GM18505 (cell line): ENCODE measurements at regions not wholly inside any gene's neighbourhood (a gene's known extent, or its start where the extent isn't known, plus 50 kb on each side); places are given as distances from the start of the nearest gene placed in this dataset.
"Not testable (repeated sequence)": the region's sequence is repeated elsewhere in the genome, so short reads cannot be mapped to it uniquely, and the experiment has no call there.

ENCODE experiments used
- ATAC-seq: cut with Tn5 transposase; IDR thresholded peaks from one replicate; pipeline ENCODE4 v1.9.1; 2021; ENCODE audit not compliant: unreplicated experiment
- POLR2A ChIP-seq: IDR thresholded peaks from 4 replicates; pipeline ENCODE4 v1.6.1; 2011; ENCODE audit warnings: borderline replicate concordance; ENCODE audit not compliant: insufficient read depth, insufficient read length; ENCODE audit errors: extremely low read depth

DNA sequence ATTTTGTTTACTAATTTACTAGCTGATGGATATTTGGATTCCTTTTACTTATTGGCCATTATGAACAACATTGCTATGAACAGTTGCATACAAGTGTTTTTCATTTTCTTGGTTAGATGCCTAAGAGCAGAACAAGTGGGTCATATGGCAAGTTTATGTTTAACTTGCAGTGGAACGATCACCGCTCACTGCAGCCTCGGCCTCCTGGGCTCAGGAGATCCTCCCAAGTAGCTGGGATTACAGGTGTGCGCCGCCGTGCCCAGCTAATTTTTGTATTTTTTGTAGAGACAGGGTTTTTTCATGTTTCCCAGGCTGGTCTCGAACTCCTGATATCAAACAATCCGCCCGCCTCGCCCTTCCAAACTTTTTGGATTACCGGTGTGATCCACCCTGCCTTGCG is 820.5 kb upstream of the TMPRSS15 start:
- no peak for TF ChIP-seq POLR2A
- ATAC-seq = no peak

DNA sequence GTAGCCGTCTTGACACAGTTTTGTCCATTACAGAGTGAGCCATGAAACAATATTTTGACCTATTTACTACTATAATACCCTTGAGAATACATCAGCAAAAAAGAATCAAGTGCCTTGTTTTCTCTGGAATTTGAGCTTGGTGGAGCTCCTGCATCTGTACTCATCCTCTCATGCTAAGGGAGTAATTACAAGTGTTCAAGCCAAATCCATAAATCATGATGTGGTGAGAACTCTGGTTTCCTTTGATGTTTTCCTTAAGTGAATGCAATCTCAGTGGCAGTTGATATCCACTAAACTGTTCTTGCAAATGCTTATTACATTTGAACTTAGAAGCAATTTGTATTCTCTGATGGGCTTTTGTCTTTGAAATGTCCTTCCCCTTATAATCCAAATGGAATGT is 824.6 kb upstream of the TMPRSS15 start:
- no peak for ATAC-seq
- no peak for TF ChIP-seq POLR2A

DNA sequence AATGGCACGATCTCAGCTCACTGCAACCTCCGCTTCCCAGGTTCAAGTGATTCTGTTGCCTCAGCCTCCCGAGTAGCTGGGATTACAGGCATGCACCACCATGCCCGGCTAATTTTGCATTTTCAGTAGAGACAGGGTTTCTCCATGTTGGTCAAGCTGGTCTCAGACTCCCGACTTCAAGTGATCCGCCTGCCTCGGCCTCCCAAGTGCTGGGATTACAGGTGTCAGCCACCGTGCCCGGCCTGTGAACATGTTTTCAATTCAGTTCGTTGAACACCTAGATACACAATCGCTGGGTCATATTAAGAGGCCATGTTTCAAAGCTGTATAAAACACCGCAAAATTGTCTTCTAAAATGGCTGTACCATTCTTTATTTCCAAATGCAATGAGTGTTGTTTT is 830.3 kb upstream of the TMPRSS15 start:
- not testable (repeated sequence) for ATAC-seq

DNA sequence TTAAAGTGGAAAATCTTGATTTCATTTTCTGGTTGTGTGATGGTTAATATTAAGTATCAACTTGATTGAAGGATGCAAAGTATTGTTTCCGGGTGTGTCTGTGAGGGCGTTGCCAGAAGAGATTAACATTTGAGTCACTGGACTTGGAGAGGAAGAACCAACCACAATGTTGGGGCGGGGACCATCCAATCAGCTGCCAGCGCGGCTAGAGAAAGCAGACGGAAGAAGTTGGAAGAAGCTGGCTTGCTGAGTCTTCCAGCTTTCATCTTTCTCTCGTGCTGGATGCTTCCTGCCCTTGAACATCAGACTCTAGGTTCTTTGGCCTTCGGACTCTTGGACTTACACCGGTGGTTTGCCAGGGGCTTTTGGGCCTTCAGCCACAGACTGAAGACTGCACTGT is 832.6 kb upstream of the TMPRSS15 start:
- no peak for TF ChIP-seq POLR2A
- no peak for ATAC-seq

DNA sequence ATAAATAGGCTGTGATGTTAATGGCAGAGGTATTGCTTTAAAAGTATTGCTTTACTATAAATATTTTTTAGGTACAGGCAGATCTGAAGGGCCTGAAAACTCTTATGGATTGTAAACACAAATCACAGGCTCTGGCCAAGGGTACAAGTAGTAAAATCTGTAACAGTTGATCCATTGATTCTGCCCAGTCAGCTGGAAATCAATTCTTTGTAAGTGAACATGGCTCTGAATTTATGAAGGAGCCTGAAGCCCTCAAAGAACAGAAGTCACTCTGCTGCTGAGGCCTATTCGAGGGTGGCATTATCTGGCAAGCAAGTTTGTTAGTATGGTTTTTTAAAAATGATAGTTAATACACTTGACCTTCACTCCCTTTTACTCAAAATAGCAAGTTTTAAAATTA is 834.0 kb upstream of the TMPRSS15 start:
- no peak for ATAC-seq
- TF ChIP-seq POLR2A = no peak

DNA sequence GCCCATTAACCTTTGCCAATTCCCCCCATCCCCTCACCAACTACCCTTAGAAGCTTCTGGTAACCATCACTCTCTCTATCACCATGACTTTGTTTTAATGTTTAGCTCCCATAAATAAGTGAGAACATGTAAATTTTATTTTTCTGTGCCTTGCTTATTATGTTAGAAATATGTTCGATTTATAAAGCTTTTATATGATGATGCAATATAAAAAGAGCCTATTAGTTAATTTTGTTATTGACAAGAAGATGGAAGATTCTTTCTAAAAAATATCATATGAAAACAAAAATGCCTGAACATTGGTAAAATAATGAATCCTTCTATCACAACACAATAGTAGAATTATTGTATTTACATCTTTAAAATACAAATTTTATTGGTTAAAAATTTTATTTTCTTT is 836.1 kb upstream of the TMPRSS15 start:
- TF ChIP-seq POLR2A = no peak
- ATAC-seq = no peak

DNA sequence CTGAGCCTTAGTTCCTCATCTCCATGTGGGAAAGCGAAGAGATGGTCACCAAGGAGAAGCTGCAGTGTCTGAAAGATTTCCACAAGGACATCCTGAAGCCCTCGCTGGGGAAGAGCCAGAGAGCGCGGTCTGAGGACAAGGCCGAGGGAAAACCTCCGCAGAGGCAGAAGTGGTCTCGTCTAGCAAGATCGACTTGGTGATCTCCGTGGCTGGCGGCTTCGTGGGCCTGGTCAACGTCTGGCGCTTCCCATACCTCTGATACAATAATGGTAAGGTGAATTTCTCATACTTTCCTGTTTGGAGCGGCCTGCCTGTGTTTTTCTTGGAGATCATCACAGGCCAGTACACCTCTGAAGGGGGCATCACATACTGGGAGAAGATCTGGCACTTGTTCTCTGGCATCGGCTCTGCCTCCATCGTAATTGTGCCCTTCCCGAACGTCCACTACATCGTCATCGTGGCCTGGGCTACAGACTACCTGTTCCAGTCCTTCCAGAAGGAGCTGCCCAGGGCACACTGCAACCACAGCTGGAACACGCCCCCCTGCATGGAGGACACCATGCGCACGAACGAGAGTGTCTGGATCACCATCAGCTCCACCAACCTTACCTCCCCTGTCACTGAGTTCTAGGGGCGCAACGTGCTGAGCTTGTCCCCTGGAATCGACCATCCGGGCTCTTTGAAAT is 841.1 kb upstream of the TMPRSS15 start:
- no peak for TF ChIP-seq POLR2A
- no peak for ATAC-seq

DNA sequence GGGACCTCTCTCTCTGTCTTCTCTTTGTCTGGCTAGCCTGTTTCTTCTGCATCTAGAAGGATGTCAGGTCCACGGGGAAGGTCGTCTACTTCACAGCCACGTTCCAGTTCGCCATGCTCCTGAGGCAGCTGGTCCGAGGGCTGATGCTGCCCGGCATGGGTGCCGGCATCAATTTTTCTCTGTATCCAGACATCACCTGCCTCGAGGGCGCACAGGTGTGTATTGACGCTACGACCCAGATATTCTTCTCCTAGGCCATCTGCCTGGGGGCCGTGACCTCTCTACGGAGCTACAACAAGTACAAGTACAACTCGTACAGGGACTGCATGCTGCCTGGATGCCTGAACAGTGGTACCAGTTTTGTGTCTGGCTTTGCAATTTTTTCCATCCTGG is 841.6 kb upstream of the TMPRSS15 start:
- no peak for ATAC-seq
- no peak for TF ChIP-seq POLR2A

DNA sequence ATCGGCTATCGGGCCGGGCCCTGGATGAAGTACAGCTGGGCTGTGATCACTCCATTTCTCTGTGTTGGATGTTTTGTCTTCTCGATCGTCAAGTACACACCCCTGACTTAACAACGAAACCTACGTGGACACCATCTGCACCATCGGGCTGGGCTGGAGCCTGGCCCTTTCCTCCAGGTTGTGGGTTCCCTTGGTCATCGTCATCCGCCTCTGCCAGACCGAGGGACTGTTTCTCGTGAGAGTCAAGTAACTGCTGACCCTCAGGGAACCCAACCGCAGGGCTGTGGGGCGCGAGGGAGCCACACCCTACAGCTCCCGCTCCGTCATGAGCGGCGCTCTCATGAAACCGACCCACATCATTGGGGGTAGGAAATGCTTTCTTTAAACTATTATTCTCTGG is 842.4 kb upstream of the TMPRSS15 start:
- TF ChIP-seq POLR2A = no peak
- no peak for ATAC-seq

DNA sequence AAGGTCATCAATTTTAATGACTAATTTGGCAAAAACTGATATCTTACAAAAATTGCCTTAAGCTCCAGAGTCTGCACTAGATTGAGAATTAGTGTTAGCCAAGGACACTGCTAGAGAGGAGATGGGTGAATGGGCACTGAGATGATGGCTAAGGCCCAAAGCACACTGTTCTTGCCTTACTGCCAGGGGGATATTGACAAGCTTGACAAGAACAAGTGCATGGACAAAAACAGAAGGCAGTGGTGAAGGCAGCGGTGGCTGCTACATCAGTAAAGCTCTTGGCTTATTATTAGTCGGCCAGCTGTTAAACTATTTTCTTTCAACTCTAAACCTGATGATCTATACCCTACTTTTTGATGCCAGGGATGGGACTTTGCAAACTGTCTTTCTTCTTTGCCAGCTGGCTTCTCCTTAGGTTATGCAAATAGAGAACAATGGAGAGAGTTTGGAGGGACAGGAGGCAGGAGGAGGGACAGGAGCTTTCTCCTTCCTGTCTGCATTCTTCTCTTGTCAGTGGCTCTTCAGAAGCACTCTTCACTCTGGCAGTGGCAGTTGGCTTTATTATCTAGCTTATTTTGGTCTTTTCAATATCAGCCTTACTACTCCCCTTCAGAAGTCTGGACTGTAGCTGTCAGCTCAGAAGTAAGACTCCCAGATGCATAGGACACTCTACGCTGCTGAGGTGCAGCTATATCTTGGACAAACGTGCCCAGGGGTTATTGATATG is 853.5 kb upstream of the TMPRSS15 start:
- ATAC-seq = no peak

DNA sequence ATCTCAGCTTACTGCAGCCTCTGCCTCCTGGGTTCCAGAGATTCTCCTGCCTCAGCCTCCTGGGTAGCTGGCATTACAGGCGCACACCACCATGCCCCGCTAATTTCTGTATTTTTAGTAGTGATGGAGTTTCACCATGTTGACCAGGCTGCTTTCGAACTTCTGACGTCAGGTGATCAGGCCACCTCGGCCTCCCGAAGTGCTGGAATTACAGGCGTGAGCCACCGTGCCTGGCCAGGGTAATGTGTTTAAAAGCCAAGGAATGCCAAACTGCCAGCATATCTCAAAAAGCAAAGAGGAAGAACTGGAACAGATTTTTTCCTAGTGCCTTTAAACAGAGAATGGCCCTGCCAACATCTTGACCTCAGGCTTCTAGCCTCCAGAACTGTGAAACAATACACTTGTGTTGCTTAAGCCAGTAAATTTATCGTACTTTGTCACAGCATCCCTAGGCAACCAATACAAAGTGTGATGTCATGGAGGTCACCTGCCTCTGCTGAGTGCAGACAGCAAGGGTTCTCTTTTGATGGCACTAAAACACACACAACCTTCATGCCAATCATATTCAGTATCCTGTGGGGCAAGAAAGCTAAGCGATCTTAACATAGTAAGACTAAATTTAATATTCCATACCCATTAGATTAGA is 858.3 kb upstream of the TMPRSS15 start:
- ATAC-seq = no peak
- TF ChIP-seq POLR2A = no peak

More for the DNA sequence above, 853.5 kb upstream of the TMPRSS15 start:
- no peak for TF ChIP-seq POLR2A

DNA sequence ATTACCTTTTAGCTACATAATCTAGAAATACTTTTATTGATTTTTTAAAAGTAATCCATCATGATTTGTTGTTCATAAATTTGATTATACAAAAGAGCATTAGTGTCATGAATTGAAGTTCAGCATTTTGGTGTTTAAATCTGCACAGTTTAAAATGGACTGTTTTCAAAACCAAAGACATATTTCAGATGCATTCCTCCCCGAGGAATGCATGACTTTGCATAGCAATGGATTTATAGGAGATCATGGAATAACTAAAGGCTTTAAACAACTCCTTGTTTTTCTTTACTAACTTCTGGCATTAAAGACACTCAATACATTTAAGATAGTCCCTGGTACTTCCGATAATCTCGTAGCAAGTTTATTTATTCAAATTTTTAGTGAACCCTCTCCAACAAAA is 863.1 kb upstream of the TMPRSS15 start:
- TF ChIP-seq POLR2A = no peak
- no peak for ATAC-seq

DNA sequence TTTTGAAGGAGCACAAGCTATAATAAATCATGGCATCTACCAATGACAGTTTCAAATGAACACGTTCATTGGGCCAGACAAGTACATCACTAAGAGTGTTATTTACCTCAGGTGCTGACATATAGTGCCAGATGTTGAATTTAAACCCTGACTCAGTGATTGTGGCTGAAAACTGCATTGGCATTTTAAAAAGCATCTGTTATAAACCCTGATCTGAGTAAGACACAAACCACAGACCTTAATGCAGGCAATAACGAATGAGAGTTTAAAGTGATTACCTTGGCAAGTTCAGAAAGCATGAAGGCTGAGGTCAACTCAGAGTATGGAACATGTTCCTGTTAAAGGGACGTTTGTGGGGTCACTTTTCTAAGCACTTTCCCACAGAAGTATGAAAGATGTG is 865.1 kb upstream of the TMPRSS15 start:
- ATAC-seq = no peak
- no peak for TF ChIP-seq POLR2A

DNA sequence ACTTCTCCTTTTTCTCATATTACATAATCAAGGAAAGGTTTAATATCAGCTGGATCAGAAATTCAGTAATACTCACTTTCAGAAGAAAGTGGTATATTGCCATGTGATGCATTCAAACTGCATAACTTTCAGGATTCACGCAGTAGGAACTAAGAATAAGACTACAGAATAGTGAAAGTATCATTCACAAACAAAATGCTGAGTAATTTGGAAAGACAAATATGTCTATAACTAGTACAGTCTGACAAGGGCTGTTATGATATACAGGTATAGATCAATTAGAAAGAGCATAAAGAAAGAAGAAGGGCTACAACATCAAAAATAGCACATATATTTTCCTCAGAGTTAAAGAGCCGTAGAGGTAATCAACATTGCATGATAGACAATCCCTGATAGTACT is 871.5 kb upstream of the TMPRSS15 start:
- ATAC-seq = no peak

More for the DNA sequence above, 871.5 kb upstream of the TMPRSS15 start:
- no peak for TF ChIP-seq POLR2A
